ENCODE measurements at regions not wholly inside any gene's neighbourhood (a gene's known extent, or its start where the extent isn't known, plus 50 kb on each side); places are given as distances from the start of the nearest gene placed in this dataset.

DNA sequence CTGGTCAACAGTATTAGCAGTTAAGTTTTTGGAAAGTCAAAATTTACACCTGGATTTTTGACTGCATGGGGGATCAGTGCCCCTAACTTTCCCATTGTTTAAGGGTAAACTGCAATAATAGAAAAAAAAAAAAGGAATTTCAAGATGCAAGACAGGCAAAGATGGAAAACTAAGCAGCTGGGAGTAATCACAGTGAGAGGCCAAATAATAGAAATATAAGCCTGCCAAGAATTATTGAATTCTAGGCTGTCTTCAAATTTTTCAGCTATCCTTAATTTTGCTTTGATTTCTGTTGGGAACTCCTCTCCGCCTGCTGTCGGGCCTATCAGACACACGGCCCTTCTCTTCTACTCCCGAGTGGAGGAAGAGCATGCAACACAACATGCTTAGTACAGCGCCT lies 215.5 kb upstream of the LMCD1 start:
- Histone ChIP-seq H3K4me1 (peaks cover 0 to 7% of the 10 kb centered on the region in 2 donors), H3K9me3 (no peaks in the 10 kb centered on the region), H3K4me3 (no peak overlapping the region), H3K27me3 (no peaks in the 10 kb centered on the region), H3K36me3 (no peaks in the 10 kb centered on the region), H3K27ac (no peak overlapping the region)
- no peak for DNase-seq (ENCODE audit: low spot score)
- TF ChIP-seq CTCF (IDR thresholded peaks at IDR 0.05): no peak

DNA sequence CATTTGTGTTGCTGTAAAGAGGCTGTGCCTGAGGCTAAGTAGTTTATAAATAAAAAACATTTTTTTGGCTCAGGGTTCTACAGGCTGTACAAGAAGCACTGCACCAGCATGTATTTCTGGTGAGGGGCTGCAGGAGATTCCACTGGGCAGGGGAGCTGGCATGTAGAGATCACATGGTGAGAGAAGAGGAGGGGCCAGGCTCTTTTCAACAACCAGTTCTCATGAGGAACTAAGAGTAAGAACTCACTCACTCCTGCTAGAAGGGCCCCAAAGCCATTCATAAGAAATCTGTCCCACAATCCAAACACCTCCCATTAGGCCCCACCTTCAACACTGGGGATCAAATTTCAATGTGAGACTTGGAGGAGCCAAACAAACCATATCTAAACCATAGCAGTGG lies 214.9 kb upstream of the LMCD1 start:
- H3K27me3 ChIP-seq: no peaks in the 10 kb centered on the region
- no peak for TF ChIP-seq CTCF (IDR thresholded peaks at IDR 0.05)
- H3K27ac ChIP-seq: no peak overlapping the region
- H3K36me3 ChIP-seq: no peaks in the 10 kb centered on the region
- no peak for DNase-seq (ENCODE audit: low spot score)
- H3K9me3 ChIP-seq: no peaks in the 10 kb centered on the region
- no peak overlapping the region for H3K4me3 ChIP-seq
- peaks cover 0 to 7% of the 10 kb centered on the region in 2 donors for H3K4me1 ChIP-seq

GRCh38 chr3:8290611-8291010 lies 211.0 kb upstream of the LMCD1 start:
- DNase-seq (ENCODE audit: low spot score): no peak
- no peaks in the 10 kb centered on the region for H3K27me3 ChIP-seq
- no peak overlapping the region for H3K27ac ChIP-seq
- TF ChIP-seq CTCF (IDR thresholded peaks at IDR 0.05): no peak
- H3K4me3 ChIP-seq: no peak overlapping the region
- H3K4me1 ChIP-seq: no peaks in the 10 kb centered on the region
- no peaks in the 10 kb centered on the region for H3K9me3 ChIP-seq
- no peaks in the 10 kb centered on the region for H3K36me3 ChIP-seq

DNA sequence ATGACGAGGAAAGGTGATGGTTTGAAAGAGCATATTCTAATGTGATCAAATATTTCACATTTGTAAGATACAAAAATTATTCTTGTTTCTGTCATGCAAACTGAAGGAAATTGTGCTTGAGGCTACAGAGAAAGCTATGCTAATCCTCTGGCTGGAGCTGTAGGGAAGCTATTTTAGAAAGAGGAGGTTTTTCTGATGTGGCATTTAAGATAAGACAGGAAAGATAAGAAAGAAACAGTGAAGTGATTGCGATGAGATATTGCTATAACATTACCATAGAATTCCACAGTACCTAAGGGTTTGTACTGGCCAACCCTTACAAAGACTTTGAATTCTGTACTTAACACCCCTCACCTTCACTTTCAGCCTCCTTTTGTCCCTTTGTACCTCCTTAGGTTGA lies 205.2 kb upstream of the LMCD1 start:
- Histone ChIP-seq H3K4me1 (no peaks in the 10 kb centered on the region), H3K9me3 (no peaks in the 10 kb centered on the region), H3K27ac (no peak overlapping the region), H3K4me3 (no peak overlapping the region), H3K27me3 (no peaks in the 10 kb centered on the region), H3K36me3 (no peaks in the 10 kb centered on the region)
- DNase-seq (ENCODE audit: low spot score): no peak
- no peak for TF ChIP-seq CTCF (IDR thresholded peaks at IDR 0.05)

- no peak overlapping the region for H3K27ac ChIP-seq
- no peaks in the 10 kb centered on the region for H3K4me1 ChIP-seq
- DNase-seq (ENCODE audit: low spot score): no peak
- TF ChIP-seq CTCF (IDR thresholded peaks at IDR 0.05): no peak
- H3K27me3 ChIP-seq: no peaks in the 10 kb centered on the region
- H3K9me3 ChIP-seq: no peaks in the 10 kb centered on the region
- H3K4me3 ChIP-seq: no peak overlapping the region
- no peaks in the 10 kb centered on the region for H3K36me3 ChIP-seq
Observed at GRCh38 chr3:8298021-8298954, 203.3 kb upstream of the LMCD1 start.
